Brain microvascular endothelial cell (primary cell): ENCODE measurements at regions not wholly inside any gene's neighbourhood (a gene's known extent, or its start where the extent isn't known, plus 50 kb on each side); places are given as distances from the start of the nearest gene placed in this dataset.

Experiments used
- DNase-seq: peaks from one replicate; pipeline ENCODE4 v3.0.0-alpha.2; 2020
- H3K27ac ChIP-seq: fragments of 250-450 bp; sonication (Bioruptor Pico); 2 replicates; pipeline ENCODE4 v1.5.1; 2020; ENCODE audit warnings: mild to moderate bottlenecking, moderate library complexity
- H3K27me3 ChIP-seq: fragments of 250-450 bp; sonication (Bioruptor Pico); replicated peaks from 2 replicates; pipeline ENCODE4 v1.5.1; 2020; ENCODE audit warnings: mild to moderate bottlenecking
- H3K36me3 ChIP-seq: fragments of 250-450 bp; sonication (Bioruptor Pico); replicated peaks from 2 replicates; pipeline ENCODE4 v1.5.1; 2020; ENCODE audit warnings: mild to moderate bottlenecking
- H3K4me3 ChIP-seq: 2 replicates; pipeline ENCODE4 v1.5.1; 2011; ENCODE audit warnings: low read depth, mild to moderate bottlenecking, control low read depth, low read length, moderate library complexity
- in situ Hi-C: cut with HindIII; loops from 2 replicates; pipeline ENCODE4 v1.10.0; 2017; ENCODE audit warnings: low sequenced_read_pairs, low pct_ligation_motif_present
- TF ChIP-seq, protein P1 (sequence below): IDR thresholded peaks from 2 replicates; pipeline ENCODE4 v1.5.1; 2011; ENCODE audit warnings: low read depth, mild to moderate bottlenecking, moderate library complexity, low read length, control low read depth, inconsistent platforms; ENCODE audit errors: missing control alignments

- in situ Hi-C loops = no loop called here
- DNase-seq = no peak
- TF ChIP-seq, protein P1, sequence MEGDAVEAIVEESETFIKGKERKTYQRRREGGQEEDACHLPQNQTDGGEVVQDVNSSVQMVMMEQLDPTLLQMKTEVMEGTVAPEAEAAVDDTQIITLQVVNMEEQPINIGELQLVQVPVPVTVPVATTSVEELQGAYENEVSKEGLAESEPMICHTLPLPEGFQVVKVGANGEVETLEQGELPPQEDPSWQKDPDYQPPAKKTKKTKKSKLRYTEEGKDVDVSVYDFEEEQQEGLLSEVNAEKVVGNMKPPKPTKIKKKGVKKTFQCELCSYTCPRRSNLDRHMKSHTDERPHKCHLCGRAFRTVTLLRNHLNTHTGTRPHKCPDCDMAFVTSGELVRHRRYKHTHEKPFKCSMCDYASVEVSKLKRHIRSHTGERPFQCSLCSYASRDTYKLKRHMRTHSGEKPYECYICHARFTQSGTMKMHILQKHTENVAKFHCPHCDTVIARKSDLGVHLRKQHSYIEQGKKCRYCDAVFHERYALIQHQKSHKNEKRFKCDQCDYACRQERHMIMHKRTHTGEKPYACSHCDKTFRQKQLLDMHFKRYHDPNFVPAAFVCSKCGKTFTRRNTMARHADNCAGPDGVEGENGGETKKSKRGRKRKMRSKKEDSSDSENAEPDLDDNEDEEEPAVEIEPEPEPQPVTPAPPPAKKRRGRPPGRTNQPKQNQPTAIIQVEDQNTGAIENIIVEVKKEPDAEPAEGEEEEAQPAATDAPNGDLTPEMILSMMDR = no peak
Observed at GRCh38 chr6:170174771-170175643, 115.9 kb downstream of the DLL1 start.

DNA sequence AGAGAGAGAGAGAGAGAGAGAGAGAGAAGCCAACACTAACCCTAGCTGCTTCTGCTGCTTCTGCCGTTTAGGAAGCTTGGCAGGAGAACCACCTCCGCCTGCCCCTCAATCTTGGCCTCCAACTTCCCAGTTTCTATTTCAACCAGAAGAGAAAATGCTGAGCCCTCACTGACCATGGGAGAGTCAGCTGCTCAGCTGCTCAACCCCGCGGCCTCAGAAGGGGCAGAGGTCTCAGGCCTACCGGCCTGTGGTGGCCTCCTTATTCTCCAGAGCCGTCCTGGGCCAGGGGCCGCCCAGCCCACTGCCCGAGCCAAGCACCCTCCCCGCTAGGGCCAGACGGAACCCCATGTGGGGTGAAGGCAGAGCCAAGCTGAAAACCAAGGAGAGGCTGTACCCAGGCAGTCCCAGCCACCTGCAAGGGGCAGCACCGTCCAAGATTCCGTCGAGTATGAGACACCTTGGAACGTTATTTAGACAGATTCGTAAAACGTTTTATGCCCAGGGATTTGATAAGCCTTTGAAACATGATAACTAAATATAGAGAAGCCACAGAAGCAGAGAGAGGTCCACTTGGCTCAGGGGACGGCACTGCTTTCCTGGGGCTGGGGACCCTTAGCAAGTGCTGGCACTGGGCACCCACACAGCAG is 116.6 kb downstream of the DLL1 start:
- in situ Hi-C loops = no loop called here
- no peaks in the 10 kb centered on the region for H3K36me3 ChIP-seq
- H3K4me3 ChIP-seq = no peak overlapping the region
- DNase-seq = no peak
- no peak overlapping the region for H3K27ac ChIP-seq
- H3K27me3 ChIP-seq = no peaks in the 10 kb centered on the region
- TF ChIP-seq, protein P1 = no peak

More at GRCh38 chr6:170174771-170175643, 115.9 kb downstream of the DLL1 start:
- Histone ChIP-seq H3K36me3 (no peaks in the 10 kb centered on the region), H3K27ac (no peak overlapping the region), H3K4me3 (no peak overlapping the region), H3K27me3 (no peaks in the 10 kb centered on the region)

DNA sequence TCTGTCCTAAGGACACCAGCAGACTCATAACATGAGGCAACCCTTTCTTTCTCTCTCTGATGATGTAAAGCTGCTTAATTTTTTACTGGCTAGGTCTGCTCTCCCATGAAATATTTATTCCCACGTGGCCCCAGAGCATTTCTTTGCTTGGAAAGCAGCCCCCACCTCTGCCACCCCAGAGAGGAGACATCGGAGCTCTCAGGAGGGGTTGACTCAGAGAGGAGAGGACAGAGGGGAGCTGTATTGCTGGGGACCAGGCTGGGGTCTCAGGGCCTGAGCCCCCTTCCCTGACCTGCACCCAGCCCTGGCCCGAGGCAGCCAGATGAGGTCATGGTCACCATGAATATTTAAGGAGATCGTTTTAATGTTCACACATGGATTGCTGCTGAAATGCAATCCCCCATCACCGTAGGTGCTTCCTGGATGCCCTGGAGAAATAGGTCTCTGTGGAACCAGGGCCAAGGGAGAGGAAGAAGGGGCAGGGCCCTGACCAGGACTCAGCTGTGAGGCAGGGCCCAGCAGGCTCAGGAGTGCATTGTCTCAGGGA is 117.5 kb downstream of the DLL1 start:
- no peaks in the 10 kb centered on the region for H3K36me3 ChIP-seq
- no peak for DNase-seq
- H3K4me3 ChIP-seq = no peak overlapping the region
- H3K27me3 ChIP-seq = no peaks in the 10 kb centered on the region
- TF ChIP-seq, protein P1 = no peak
- in situ Hi-C loops = no loop called here
- no peak overlapping the region for H3K27ac ChIP-seq

- H3K27ac ChIP-seq = no peak overlapping the region
- no peaks in the 10 kb centered on the region for H3K27me3 ChIP-seq
- no peak overlapping the region for H3K4me3 ChIP-seq
- DNase-seq = no peak
- no peaks in the 10 kb centered on the region for H3K36me3 ChIP-seq
- in situ Hi-C loops = no loop called here
- TF ChIP-seq, protein P1 = no peak
Observed at GRCh38 chr6:170172825-170173256, 118.0 kb downstream of the DLL1 start.

DNA sequence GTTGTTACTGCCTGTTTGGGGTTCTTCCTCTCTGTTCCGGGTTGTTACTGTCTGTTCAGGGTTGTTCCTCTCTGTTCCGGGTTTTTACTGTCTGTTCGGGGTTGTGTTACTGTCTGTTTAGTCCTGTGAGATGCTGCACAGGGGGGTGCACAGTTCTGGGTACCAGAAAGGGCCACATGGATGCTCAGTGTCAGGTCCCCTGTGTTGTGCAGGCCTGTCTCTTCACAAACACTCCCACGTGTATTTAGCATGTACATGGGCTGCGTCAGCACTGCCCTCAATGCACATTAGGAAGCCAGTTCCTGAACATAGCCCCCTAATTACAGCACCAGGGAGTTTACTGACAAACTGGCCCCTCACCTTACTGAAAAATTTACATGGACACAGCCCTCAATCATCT is 118.5 kb downstream of the DLL1 start:
- in situ Hi-C loops = no loop called here
- no peaks in the 10 kb centered on the region for H3K36me3 ChIP-seq
- TF ChIP-seq, protein P1 = no peak
- no peak for DNase-seq
- H3K27me3 ChIP-seq = no peaks in the 10 kb centered on the region
- no peak overlapping the region for H3K4me3 ChIP-seq
- no peak overlapping the region for H3K27ac ChIP-seq
